Adrenal gland (tissue), 5 donors: ENCODE measurements at regions not wholly inside any gene's neighbourhood (a gene's known extent, or its start where the extent isn't known, plus 50 kb on each side); places are given as distances from the start of the nearest gene placed in this dataset.

Experiments used
- POLR2A ChIP-seq, 2 donors: fragments of 450-650 bp; IDR thresholded peaks; one replicate each; pipeline ENCODE4 v1.6.1; 2017; ENCODE audit warnings: antibody characterized with exemption in 2 of 2, mild to moderate bottlenecking in 2 of 2, moderate library complexity in 1 of 2
- TF ChIP-seq, protein P1 (sequence below), 6 experiments: fragments of 450-650 bp in 4 of 6; fragments of 200-600 bp in 2 of 6; sonication (generic) in 1 of 6; IDR thresholded peaks; 1 replicate in 5 of 6; 2 replicates in 1 of 6; pipeline versions ENCODE4 v1.5.1 to v1.8.0; 2016 to 2021; ENCODE audit warnings: antibody characterized with exemption in 6 of 6, mild to moderate bottlenecking in 2 of 6, moderate library complexity in 1 of 6
- donor health status: DM: no; HTN: no; CAD: no.

DNA sequence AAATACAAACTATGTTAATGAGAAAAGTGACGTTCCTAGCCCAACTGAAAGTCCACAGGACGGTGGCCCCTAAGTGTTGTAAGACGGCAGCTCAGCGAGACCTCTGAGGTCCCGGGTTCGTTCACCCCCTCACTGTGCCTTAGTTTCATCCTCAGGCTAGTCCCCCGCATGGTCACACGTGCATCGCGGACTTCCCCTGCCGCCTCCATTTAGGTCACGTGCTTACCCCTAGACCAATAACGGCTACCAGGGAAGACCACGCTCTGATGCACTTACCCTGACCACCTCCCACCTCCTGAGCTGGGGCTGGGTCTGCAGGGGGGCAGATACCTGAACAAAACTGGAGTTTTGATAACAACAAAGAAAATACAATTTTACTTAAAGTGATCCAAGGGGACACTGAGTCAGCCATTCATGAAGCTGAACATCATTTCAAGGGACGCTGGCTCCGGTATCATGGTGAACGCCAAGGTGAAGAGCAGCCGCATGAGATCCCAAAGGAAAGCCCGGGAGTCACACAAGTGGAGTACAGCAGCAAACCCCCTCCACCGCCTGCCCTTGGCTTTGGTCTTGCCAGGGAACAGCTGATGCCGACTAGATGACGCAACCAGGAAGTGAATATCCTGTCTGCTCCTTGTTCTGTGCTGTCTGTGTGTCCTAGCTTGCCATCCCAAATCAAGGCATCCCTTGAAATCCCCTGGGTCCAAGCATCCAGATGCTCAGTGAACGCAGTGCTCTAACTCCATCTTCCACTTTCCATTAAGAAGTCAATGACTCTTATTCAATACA lies 274.1 kb downstream of the PCNX1 start:
- TF ChIP-seq, protein P1, sequence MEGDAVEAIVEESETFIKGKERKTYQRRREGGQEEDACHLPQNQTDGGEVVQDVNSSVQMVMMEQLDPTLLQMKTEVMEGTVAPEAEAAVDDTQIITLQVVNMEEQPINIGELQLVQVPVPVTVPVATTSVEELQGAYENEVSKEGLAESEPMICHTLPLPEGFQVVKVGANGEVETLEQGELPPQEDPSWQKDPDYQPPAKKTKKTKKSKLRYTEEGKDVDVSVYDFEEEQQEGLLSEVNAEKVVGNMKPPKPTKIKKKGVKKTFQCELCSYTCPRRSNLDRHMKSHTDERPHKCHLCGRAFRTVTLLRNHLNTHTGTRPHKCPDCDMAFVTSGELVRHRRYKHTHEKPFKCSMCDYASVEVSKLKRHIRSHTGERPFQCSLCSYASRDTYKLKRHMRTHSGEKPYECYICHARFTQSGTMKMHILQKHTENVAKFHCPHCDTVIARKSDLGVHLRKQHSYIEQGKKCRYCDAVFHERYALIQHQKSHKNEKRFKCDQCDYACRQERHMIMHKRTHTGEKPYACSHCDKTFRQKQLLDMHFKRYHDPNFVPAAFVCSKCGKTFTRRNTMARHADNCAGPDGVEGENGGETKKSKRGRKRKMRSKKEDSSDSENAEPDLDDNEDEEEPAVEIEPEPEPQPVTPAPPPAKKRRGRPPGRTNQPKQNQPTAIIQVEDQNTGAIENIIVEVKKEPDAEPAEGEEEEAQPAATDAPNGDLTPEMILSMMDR (IDR thresholded peaks at IDR 0.05) = no peak
- TF ChIP-seq POLR2A (IDR thresholded peaks at IDR 0.05) = no peak
